PFSK-1 (cell line): ENCODE measurements at regions not wholly inside any gene's neighbourhood (a gene's known extent, or its start where the extent isn't known, plus 50 kb on each side); places are given as distances from the start of the nearest gene placed in this dataset.

Source experiments
- FOXP2 ChIP-seq: optimal IDR thresholded peaks from 2 replicates; pipeline ENCODE3; 2011; ENCODE audit warnings: borderline replicate concordance, control low read depth, inconsistent platforms; ENCODE audit not compliant: insufficient read depth; ENCODE audit errors: extremely low read length, extremely low read depth
- POLR2AphosphoS5 ChIP-seq: IDR thresholded peaks from 2 replicates; pipeline ENCODE4 v1.6.1; 2012; ENCODE audit warnings: low read depth, mild to moderate bottlenecking, control low read depth, low read length, moderate library complexity
- SIN3A ChIP-seq: IDR thresholded peaks from 2 replicates; pipeline ENCODE4 v1.6.1; 2012; ENCODE audit warnings: mild to moderate bottlenecking, low read length, moderate library complexity, borderline replicate concordance; ENCODE audit not compliant: insufficient read depth
- TAF1 ChIP-seq: IDR thresholded peaks from 2 replicates; pipeline ENCODE4 v1.6.1; 2012; ENCODE audit warnings: low read length, control low read depth, borderline replicate concordance; ENCODE audit not compliant: insufficient read depth
- TF ChIP-seq, protein P1 (sequence below), 2 experiments: IDR thresholded peaks; 2 replicates each; pipeline versions ENCODE4 v1.6.1 to v1.8.0; 2011 to 2012; ENCODE audit warnings: low read depth in 2 of 2, low read length in 2 of 2, control low read depth in 1 of 2, inconsistent platforms in 1 of 2, mild to moderate bottlenecking in 1 of 2, moderate library complexity in 1 of 2; ENCODE audit not compliant: insufficient read depth in 1 of 2

DNA sequence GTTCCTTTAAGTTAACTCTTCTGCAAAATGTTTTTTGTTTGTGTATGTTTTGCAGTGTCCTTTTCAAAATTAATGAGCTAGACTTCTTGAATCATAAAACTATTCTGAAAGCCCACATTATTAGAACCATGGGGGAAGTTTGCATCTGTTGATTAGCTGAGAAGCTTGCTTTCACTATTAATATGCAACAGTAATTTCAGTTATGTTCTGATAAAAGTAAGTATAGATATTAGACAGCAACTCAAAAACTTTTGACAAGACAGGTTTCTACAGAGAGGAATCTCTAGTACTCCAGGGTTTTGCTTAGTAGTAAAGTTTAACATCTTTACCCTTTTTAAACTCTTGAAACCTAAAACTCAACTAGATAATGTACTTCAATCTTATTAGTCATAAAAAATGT is 147.8 kb downstream of the UBE2E3 start:
- TF ChIP-seq TAF1 (no peak), FOXP2 (no peak)

DNA sequence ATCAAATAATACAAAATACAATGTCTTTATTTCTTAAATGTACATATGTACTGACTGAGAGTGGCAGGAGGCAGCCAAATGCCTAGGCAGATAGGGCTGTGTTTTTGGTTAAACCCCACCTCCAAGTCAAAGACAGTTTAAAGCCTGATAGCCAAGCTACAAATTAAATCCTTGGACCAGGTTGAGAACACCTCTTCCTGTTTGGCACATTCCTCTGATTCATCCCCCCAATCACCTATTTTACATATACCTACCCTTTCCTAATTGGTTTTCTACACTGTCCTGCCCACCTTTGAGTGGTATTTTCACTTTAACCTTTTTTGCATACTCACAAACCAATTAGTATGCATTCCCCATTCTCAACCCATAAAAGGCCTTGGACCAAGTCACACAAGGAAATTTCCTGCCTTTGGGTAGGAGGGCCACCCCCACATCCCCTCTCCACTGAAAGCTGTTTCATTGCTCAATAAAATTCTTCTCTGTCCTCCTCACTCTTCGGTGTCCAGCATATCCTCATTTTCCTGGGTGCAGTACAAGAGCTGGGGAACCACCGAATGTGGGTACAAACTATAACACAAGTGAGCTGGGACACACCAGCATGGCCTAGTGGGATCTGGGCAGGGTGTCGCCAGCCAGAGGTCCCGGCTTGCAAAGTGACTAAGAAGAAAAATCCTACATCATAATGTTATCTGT is 149.1 kb downstream of the UBE2E3 start:
- TF ChIP-seq POLR2AphosphoS5, result no peak
- no peak for TF ChIP-seq TAF1
- TF ChIP-seq, protein P1, sequence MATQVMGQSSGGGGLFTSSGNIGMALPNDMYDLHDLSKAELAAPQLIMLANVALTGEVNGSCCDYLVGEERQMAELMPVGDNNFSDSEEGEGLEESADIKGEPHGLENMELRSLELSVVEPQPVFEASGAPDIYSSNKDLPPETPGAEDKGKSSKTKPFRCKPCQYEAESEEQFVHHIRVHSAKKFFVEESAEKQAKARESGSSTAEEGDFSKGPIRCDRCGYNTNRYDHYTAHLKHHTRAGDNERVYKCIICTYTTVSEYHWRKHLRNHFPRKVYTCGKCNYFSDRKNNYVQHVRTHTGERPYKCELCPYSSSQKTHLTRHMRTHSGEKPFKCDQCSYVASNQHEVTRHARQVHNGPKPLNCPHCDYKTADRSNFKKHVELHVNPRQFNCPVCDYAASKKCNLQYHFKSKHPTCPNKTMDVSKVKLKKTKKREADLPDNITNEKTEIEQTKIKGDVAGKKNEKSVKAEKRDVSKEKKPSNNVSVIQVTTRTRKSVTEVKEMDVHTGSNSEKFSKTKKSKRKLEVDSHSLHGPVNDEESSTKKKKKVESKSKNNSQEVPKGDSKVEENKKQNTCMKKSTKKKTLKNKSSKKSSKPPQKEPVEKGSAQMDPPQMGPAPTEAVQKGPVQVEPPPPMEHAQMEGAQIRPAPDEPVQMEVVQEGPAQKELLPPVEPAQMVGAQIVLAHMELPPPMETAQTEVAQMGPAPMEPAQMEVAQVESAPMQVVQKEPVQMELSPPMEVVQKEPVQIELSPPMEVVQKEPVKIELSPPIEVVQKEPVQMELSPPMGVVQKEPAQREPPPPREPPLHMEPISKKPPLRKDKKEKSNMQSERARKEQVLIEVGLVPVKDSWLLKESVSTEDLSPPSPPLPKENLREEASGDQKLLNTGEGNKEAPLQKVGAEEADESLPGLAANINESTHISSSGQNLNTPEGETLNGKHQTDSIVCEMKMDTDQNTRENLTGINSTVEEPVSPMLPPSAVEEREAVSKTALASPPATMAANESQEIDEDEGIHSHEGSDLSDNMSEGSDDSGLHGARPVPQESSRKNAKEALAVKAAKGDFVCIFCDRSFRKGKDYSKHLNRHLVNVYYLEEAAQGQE (IDR thresholded peaks at IDR 0.05; ENCODE audit: insufficient read depth in 1 of 2, low read depth in 2 of 2, low read length in 2 of 2), result no peak
- TF ChIP-seq SIN3A, result no peak
- TF ChIP-seq FOXP2, result no peak

DNA sequence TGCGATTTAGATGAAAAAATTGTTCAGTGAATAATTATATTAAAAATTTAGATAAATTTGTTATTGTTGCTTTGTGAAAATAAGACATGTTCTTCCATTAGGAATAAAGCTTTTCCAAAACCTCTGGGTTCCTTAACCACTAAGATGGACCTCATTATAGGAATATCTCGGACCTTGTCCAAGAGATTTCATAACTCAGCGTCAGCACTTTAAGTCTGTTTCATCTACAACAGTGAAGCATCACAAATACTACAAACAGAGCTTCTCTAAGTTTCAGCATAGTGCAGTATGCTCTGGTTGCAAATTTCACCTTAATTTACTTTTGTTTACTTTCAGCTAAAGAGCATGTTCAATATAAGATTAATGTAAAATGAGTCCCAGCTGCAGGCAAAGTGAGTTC is 150.3 kb downstream of the UBE2E3 start:
- no peak for TF ChIP-seq FOXP2
- TF ChIP-seq, protein P1 (IDR thresholded peaks at IDR 0.05; ENCODE audit: insufficient read depth in 1 of 2, low read depth in 2 of 2, low read length in 2 of 2), result no peak
- no peak for TF ChIP-seq SIN3A
- no peak for TF ChIP-seq POLR2AphosphoS5
- TF ChIP-seq TAF1, result no peak

DNA sequence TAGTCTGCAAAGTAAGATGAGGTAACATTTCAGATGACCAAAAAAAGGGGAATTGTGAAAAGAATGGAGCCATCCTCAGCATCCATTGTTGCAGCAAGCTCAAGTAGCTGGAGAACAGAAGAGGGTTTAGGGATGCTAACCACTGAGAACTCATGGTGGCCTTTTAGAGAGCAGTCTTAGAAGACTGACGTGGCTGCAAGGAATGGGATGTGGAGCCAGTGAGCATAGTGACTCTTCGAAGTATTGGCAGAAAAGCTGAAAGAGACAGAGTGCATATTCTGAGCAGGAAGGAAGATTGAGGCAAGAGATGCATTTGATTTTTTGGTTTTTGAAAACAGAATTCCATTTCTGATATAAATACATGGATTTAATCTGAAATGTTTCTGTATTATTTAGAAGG is 151.2 kb downstream of the UBE2E3 start:
- TF ChIP-seq FOXP2, result no peak
- TF ChIP-seq TAF1, result no peak
- no peak for TF ChIP-seq SIN3A
- TF ChIP-seq POLR2AphosphoS5, result no peak
- TF ChIP-seq, protein P1 (IDR thresholded peaks at IDR 0.05; ENCODE audit: insufficient read depth in 1 of 2, low read depth in 2 of 2, low read length in 2 of 2), result no peak

DNA sequence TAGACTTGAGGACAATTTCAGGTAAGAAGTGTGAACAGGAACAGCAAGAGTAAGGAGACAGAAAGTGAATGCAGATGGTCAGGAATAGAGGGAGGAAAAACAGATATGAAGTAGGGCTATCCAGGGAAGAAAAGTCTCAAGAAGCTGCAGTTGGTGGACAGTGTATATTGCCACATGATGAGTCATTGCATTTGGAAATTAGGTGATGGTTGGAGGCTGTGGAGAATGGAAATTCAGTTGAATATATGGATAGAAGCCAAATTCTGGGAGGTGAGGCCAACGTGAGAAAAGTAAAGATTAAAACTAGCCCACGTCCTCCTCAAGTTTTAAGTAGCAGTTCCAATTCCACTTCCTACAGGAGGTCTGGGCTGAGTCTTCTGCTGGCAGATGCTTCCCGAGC is 158.4 kb downstream of the UBE2E3 start:
- TF ChIP-seq, protein P1 (IDR thresholded peaks at IDR 0.05; ENCODE audit: insufficient read depth in 1 of 2, low read depth in 2 of 2, low read length in 2 of 2), result no peak
- TF ChIP-seq SIN3A (no peak), FOXP2 (no peak), TAF1 (no peak), POLR2AphosphoS5 (no peak)
